Ishikawa (cell line): ENCODE measurements at regions not wholly inside any gene's neighbourhood (a gene's known extent, or its start where the extent isn't known, plus 50 kb on each side); places are given as distances from the start of the nearest gene placed in this dataset.

Experiments used
- EP300 ChIP-seq: IDR thresholded peaks from 2 replicates; pipeline ENCODE4 v1.6.1; 2012; ENCODE audit warnings: borderline replicate concordance
- RAD21 ChIP-seq: IDR thresholded peaks from 2 replicates; pipeline ENCODE4 v1.6.1; 2012; ENCODE audit warnings: low read depth
- YY1 ChIP-seq: IDR thresholded peaks from 2 replicates; pipeline ENCODE4 v1.6.1; 2012; ENCODE audit warnings: low read depth

- no peak for TF ChIP-seq YY1
- TF ChIP-seq EP300: no peak
- TF ChIP-seq RAD21: no peak
Measured at GRCh38 chr20:6665161-6665560, 102.3 kb upstream of the BMP2 start.
